ENCODE measurements at regions not wholly inside any gene's neighbourhood (a gene's known extent, or its start where the extent isn't known, plus 50 kb on each side); places are given as distances from the start of the nearest gene placed in this dataset.

GRCh38 chr1:88526456-88526855, 157.6 kb upstream of the PKN2 start:
- DNase-seq: no peak
- no peak overlapping the region for H3K27ac Mint-ChIP-seq

GRCh38 chr1:88528792-88529191, 155.3 kb upstream of the PKN2 start:
- H3K9me3 Mint-ChIP-seq: no peaks in the 10 kb centered on the region
- H3K27ac Mint-ChIP-seq: no peak overlapping the region
- Histone ChIP-seq H4K20me1 (ENCODE audit: insufficient read depth, low read length) (no peaks in the 10 kb centered on the region), H3K9ac (ENCODE audit: insufficient read depth, low read length, poor library complexity, severe bottlenecking) (no peak overlapping the region), H3K4me1 (ENCODE audit: control insufficient read depth in 1 of 2, insufficient read depth in 2 of 2, low read length in 2 of 2) (no peaks in the 10 kb centered on the region), H2AFZ (ENCODE audit: insufficient read depth, low read depth, low read length, poor library complexity, severe bottlenecking) (no peak overlapping the region), H3K4me3 (replicated peaks in 1 of 3; ENCODE audit: low read depth in 2 of 3, low read length in 3 of 3) (no peak overlapping the region), H3K4me2 (replicated peaks; ENCODE audit: extremely low read depth, low read length, poor library complexity, severe bottlenecking) (no peak overlapping the region), H3K36me3 (replicated peaks in 1 of 2; ENCODE audit: control insufficient read depth in 1 of 2, insufficient read depth in 2 of 2, low read length in 2 of 2) (no peaks in the 10 kb centered on the region), H3K9me3 (replicated peaks in 1 of 2; ENCODE audit: control insufficient read depth in 1 of 2, insufficient read depth in 1 of 2, low read length in 2 of 2) (no peaks in the 10 kb centered on the region), H3K79me2 (ENCODE audit: insufficient read depth, low read length) (no peaks in the 10 kb centered on the region), H3K27ac (ENCODE audit: low read depth in 1 of 2, low read length in 2 of 2) (no peak overlapping the region), H3K27me3 (ENCODE audit: control insufficient read depth in 2 of 2, insufficient read depth in 2 of 2, low read length in 2 of 2) (no peaks in the 10 kb centered on the region)
- no peak overlapping the region for H3K4me3 Mint-ChIP-seq
- 100% methylated on average over 1 of the region's 4 CpGs for WGBS (ENCODE audit: insufficient coverage)
- H3K4me1 Mint-ChIP-seq: no peaks in the 10 kb centered on the region
- intact Hi-C loops (cut with micrococcal nuclease): no loop called here
- no peak for TF ChIP-seq CTCF (IDR thresholded peaks at IDR 0.05)
- no peaks in the 10 kb centered on the region for H3K36me3 Mint-ChIP-seq
- no peaks in the 10 kb centered on the region for H3K27me3 Mint-ChIP-seq (ENCODE audit: low read depth in 3 of 3)
- DNase-seq: no peak

More at GRCh38 chr1:88526456-88526855, 157.6 kb upstream of the PKN2 start:
- no peaks in the 10 kb centered on the region for H3K27me3 Mint-ChIP-seq (ENCODE audit: low read depth in 3 of 3)
- H3K36me3 Mint-ChIP-seq: no peaks in the 10 kb centered on the region
- Histone ChIP-seq H3K79me2 (ENCODE audit: insufficient read depth, low read length) (no peaks in the 10 kb centered on the region), H3K27me3 (ENCODE audit: control insufficient read depth in 2 of 2, insufficient read depth in 2 of 2, low read length in 2 of 2) (no peaks in the 10 kb centered on the region), H3K36me3 (replicated peaks in 1 of 2; ENCODE audit: control insufficient read depth in 1 of 2, insufficient read depth in 2 of 2, low read length in 2 of 2) (no peaks in the 10 kb centered on the region), H3K27ac (ENCODE audit: low read depth in 1 of 2, low read length in 2 of 2) (no peak overlapping the region), H3K4me1 (ENCODE audit: control insufficient read depth in 1 of 2, insufficient read depth in 2 of 2, low read length in 2 of 2) (no peaks in the 10 kb centered on the region), H3K4me3 (replicated peaks in 1 of 3; ENCODE audit: low read depth in 2 of 3, low read length in 3 of 3) (no peak overlapping the region), H4K20me1 (ENCODE audit: insufficient read depth, low read length) (no peaks in the 10 kb centered on the region), H3K9me3 (replicated peaks in 1 of 2; ENCODE audit: control insufficient read depth in 1 of 2, insufficient read depth in 1 of 2, low read length in 2 of 2) (no peaks in the 10 kb centered on the region), H3K4me2 (replicated peaks; ENCODE audit: extremely low read depth, low read length, poor library complexity, severe bottlenecking) (no peak overlapping the region), H2AFZ (ENCODE audit: insufficient read depth, low read depth, low read length, poor library complexity, severe bottlenecking) (no peak overlapping the region), H3K9ac (ENCODE audit: insufficient read depth, low read length, poor library complexity, severe bottlenecking) (no peak overlapping the region)
- intact Hi-C loops (cut with micrococcal nuclease): no loop called here
- 100% methylated on average over 2 of the region's 3 CpGs for WGBS (ENCODE audit: insufficient coverage)
- peaks cover 0 to 3% (median 0%) of the 10 kb centered on the region in 7 donors for H3K9me3 Mint-ChIP-seq
- no peak overlapping the region for H3K4me3 Mint-ChIP-seq
- no peaks in the 10 kb centered on the region for H3K4me1 Mint-ChIP-seq
- no peak for TF ChIP-seq CTCF (IDR thresholded peaks at IDR 0.05)

All from CD14-positive monocyte (primary cell).